A673 (cell line): ENCODE measurements at regions not wholly inside any gene's neighbourhood (a gene's known extent, or its start where the extent isn't known, plus 50 kb on each side); places are given as distances from the start of the nearest gene placed in this dataset.

ENCODE experiments used
- EZH2 ChIP-seq: fragments of 200-600 bp; sonication (generic); IDR thresholded peaks from 2 replicates; pipeline ENCODE4 v1.6.1; 2017; ENCODE audit warnings: borderline replicate concordance, low read depth, mild to moderate bottlenecking, mixed read lengths, antibody characterized with exemption, low read length; ENCODE audit not compliant: poor library complexity, severe bottlenecking
- TF ChIP-seq, protein P1 (sequence below): fragments of 300-800, 200-600 bp; sonication (generic); conservative IDR thresholded peaks from 2 replicates; pipeline ENCODE4 v1.5.1; 2017; ENCODE audit warnings: low read depth, mild to moderate bottlenecking, antibody characterized with exemption, low read length, moderate library complexity, mixed read lengths

DNA sequence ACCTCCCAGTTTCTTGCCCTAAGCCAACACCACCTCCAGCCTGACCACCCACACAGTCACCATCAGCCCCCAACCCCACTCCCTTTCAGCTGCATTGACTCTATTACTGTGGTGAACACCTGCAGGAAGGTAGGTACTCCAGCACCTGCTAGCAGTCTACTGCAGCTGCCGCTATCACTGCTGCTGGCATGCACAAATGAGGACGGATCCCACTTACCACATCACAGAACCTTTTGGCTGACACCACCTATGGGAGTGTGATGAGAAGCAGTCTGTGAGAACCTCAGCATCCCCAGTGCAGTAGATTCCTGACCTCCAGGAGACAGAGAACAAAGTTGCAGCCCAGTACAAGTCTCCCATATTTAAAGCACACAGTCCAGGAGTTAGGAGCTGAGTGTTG, 71.9 kb downstream of the ANXA1 start:
- TF ChIP-seq, protein P1, sequence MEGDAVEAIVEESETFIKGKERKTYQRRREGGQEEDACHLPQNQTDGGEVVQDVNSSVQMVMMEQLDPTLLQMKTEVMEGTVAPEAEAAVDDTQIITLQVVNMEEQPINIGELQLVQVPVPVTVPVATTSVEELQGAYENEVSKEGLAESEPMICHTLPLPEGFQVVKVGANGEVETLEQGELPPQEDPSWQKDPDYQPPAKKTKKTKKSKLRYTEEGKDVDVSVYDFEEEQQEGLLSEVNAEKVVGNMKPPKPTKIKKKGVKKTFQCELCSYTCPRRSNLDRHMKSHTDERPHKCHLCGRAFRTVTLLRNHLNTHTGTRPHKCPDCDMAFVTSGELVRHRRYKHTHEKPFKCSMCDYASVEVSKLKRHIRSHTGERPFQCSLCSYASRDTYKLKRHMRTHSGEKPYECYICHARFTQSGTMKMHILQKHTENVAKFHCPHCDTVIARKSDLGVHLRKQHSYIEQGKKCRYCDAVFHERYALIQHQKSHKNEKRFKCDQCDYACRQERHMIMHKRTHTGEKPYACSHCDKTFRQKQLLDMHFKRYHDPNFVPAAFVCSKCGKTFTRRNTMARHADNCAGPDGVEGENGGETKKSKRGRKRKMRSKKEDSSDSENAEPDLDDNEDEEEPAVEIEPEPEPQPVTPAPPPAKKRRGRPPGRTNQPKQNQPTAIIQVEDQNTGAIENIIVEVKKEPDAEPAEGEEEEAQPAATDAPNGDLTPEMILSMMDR: no peak
- TF ChIP-seq EZH2: no peak
